Skeletal muscle tissue (tissue), 3 donors: ENCODE measurements at regions not wholly inside any gene's neighbourhood (a gene's known extent, or its start where the extent isn't known, plus 50 kb on each side); places are given as distances from the start of the nearest gene placed in this dataset.

ENCODE experiments used
- H3K27ac ChIP-seq: one replicate; pipeline ENCODE4 v1.7.0; 2013; ENCODE audit warnings: mild to moderate bottlenecking, low read depth, low read length, inconsistent platforms
- H3K27me3 ChIP-seq, 3 donors: one replicate each; pipeline ENCODE4 v1.7.0; 2013; ENCODE audit warnings: low read length in 3 of 3; ENCODE audit not compliant: control insufficient read depth in 3 of 3, insufficient read depth in 3 of 3
- H3K36me3 ChIP-seq, 3 donors: one replicate each; pipeline ENCODE4 v1.7.0; 2013; ENCODE audit warnings: low read length in 3 of 3; ENCODE audit not compliant: control insufficient read depth in 3 of 3, insufficient read depth in 3 of 3
- H3K4me1 ChIP-seq, 3 donors: one replicate each; pipeline ENCODE4 v1.7.0; 2013; ENCODE audit warnings: low read length in 3 of 3, mild to moderate bottlenecking in 3 of 3; ENCODE audit not compliant: control insufficient read depth in 3 of 3, insufficient read depth in 3 of 3
- H3K4me3 ChIP-seq, 3 donors: one replicate each; pipeline ENCODE4 v1.7.0; 2013; ENCODE audit warnings: low read length in 3 of 3
- H3K9ac ChIP-seq, 3 donors: one replicate each; pipeline ENCODE4 v1.7.0; 2013; ENCODE audit warnings: low read length in 3 of 3, mild to moderate bottlenecking in 3 of 3, moderate library complexity in 2 of 3, low read depth in 1 of 3
- H3K9me3 ChIP-seq, 3 donors: one replicate each; pipeline ENCODE4 v1.7.0; 2013; ENCODE audit warnings: low read length in 3 of 3; ENCODE audit not compliant: control insufficient read depth in 3 of 3
- donor health status: Osteomylitis.

DNA sequence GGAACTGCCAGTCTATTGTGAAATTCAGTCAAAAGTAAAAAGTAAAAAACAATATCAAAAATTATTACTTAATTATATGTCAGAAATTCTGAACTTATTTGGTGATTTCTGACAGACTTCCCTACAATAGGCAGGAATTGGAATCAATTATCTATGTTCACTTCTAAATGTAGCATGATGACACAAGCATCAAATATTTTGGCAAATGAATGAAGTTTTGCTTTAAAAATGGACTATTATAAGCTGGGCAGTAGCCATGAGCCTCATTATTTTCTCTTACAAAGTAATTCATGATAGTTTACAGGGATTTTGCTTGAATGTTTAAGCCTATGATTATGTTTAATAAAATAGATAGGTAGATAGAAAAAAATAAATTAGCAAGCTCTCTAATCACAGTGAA lies 582.6 kb downstream of the SLITRK6 start:
- Histone ChIP-seq H3K27me3 (no peaks in the 10 kb centered on the region), H3K4me3 (no peak overlapping the region), H3K27ac (no peak overlapping the region), H3K9me3 (no peaks in the 10 kb centered on the region), H3K9ac (no peak overlapping the region), H3K4me1 (no peaks in the 10 kb centered on the region), H3K36me3 (no peaks in the 10 kb centered on the region)

DNA sequence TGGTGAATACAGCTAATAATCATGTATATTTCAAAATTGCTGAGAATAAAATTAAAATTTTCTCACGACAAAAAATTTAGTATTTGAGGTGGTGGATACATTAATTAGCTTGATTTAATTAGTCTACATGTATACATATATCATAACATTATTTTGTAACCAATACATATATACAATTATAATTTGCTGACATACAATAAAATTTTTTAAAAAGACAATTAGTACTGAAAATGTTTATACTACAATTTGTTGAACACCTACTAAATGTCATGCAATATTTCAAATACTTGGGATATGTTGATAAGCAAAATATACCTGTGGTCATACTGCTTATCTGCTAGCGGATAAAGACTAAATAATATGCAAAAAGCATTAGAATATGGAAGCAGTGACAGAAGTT lies 586.5 kb downstream of the SLITRK6 start:
- H3K27ac ChIP-seq: no peak overlapping the region
- H3K9me3 ChIP-seq: no peaks in the 10 kb centered on the region
- H3K4me1 ChIP-seq: no peaks in the 10 kb centered on the region
- no peaks in the 10 kb centered on the region for H3K36me3 ChIP-seq
- H3K27me3 ChIP-seq: no peaks in the 10 kb centered on the region
- no peak overlapping the region for H3K4me3 ChIP-seq
- no peak overlapping the region for H3K9ac ChIP-seq

DNA sequence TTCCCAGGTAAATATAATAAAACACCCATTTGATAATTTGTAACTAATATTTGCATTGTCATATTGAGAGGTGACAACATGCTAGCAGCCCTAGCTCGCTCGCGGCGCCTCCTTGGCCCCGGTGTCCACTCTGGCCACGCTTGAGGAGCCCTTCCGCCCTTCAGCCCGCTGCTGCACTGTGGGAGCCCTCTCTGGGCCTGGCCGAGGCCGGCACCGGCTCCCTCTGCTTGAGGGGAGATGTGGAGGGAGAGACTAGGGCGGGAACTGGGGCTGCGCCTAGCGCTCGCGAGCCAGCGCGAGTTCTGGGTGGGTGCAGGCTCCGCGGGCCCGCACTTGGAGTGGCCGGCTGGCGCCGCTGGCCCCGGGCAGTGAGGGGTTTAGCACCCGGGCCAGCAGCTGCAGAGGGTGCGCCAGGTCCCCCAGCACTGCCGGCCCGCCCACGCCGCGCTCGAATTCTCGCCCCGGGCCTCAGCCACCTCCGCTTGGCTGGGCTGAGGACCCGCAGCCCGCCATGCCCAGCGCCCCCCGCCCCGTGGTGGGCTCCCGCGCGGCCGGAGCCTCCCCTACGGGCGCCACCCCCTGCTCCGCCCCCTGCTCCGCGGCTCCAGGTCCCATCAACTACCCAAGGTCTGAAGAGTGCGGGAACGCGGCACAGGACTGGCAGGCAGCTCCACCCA lies 594.4 kb downstream of the SLITRK6 start:
- Histone ChIP-seq H3K4me1 (no peaks in the 10 kb centered on the region), H3K36me3 (no peaks in the 10 kb centered on the region), H3K9ac (no peak overlapping the region), H3K4me3 (no peak overlapping the region), H3K9me3 (peaks cover 0 to 2% (median 0%) of the 10 kb centered on the region in 3 donors), H3K27me3 (no peaks in the 10 kb centered on the region), H3K27ac (no peak overlapping the region)

DNA sequence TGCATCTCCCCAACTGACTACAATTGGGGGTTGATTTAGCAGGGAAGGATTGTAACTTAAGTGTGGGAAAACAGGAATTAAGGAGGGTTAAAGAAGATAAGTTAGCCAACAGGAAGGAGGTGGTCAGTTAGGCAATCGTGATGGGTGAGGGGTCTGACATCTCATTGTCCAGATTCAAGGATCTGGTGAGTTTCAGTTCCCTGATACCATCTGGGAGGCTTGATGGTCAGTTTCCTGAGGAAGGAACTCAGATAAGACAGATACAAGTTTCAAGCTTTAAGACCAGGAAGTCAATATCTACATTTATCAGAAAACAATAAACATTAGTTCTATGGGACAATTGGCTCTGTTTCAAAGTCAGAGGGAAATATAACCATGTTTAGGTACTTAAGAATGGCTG lies 601.8 kb downstream of the SLITRK6 start:
- Histone ChIP-seq H3K27me3 (no peaks in the 10 kb centered on the region), H3K4me3 (no peak overlapping the region), H3K27ac (no peak overlapping the region), H3K9ac (no peak overlapping the region), H3K4me1 (no peaks in the 10 kb centered on the region), H3K36me3 (no peaks in the 10 kb centered on the region), H3K9me3 (no peaks in the 10 kb centered on the region)

DNA sequence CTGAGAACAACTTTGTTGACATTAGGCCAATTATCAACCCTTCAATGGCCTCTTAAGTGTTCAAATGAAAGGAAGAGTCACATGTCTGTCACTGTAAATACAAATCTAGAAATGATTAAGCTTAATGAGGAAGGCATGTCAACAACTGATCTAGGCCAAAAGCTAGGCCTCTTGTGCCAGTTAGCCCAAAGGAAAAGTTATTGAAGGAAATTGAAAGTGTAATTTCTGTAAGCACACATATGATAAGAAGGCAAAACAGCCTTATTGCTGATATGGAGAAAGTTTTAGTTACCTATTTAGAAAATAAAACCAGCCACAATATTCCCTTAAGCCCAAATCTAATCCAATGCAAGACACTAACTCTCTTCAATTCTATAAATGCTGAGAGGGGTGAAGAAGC lies 604.7 kb downstream of the SLITRK6 start:
- Histone ChIP-seq H3K9me3 (no peaks in the 10 kb centered on the region), H3K36me3 (no peaks in the 10 kb centered on the region), H3K27ac (no peak overlapping the region)

DNA sequence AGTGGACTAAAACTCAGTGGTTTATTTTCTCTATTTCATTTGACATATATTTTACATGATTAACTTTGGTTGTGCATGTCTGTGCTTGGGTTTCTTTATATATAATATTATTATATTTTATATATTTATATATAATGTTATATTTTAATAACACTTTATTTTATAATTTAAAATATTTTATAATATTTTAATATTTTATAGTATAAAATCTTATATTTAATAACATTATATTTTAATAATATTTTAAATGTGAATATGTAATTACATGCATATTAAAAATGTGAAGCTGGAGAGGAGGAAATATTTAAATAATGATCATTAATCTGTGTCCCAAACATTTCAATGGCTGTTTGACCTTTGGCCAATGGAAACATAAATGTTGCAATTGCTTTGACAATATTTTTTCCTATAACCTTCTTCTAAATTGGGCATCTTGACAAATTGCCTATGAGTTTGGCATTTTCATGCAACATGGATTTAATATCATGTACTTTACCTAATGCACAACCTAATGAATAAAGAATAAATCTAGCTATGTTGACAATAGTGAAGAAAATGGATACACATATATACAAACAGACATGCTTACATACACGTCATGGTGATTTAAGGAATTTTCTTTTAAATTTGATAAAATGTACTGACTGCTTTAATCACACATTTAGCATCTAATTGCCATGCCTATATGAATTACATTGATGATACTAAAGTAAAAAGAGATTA lies 607.1 kb downstream of the SLITRK6 start:
- no peaks in the 10 kb centered on the region for H3K4me1 ChIP-seq
- H3K36me3 ChIP-seq: no peaks in the 10 kb centered on the region
- no peak overlapping the region for H3K4me3 ChIP-seq
- H3K27me3 ChIP-seq: no peaks in the 10 kb centered on the region
- no peak overlapping the region for H3K9ac ChIP-seq
- no peak overlapping the region for H3K27ac ChIP-seq
- H3K9me3 ChIP-seq: no peaks in the 10 kb centered on the region

More for the DNA sequence above, 604.7 kb downstream of the SLITRK6 start:
- Histone ChIP-seq H3K9ac (no peak overlapping the region), H3K4me3 (no peak overlapping the region), H3K27me3 (no peaks in the 10 kb centered on the region), H3K4me1 (no peaks in the 10 kb centered on the region)

DNA sequence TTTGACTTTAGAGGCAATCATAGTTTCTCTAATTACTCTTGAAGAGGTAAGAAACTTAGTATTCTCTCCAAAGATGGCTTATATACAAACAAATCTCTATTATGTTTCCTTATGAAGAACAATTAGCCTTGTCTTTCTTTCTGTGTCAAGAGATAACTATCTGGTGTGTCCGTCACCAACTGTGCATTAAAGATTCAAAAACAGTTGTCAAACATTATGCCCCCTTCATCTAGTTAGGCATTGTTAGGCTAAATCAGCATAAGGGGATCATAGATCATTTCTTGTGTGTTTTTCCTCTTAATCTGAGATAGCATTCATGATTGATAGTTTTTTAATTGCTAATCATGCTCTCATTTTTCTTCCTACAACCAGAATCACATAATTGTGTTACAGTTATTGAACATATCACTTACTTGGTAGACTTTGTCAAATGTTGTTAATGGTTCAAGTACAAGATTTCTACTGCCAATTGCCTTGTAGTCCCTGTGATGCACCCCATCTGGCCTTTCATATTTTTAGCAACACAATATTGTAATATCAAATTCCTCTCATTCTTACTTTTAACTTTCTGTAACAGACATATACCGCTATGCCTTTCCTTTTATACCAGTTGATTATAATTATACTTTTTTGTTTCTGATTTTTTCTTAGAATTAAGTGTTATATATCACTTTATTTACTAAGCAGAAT lies 612.7 kb downstream of the SLITRK6 start:
- no peak overlapping the region for H3K27ac ChIP-seq
- H3K9me3 ChIP-seq: no peaks in the 10 kb centered on the region
- no peaks in the 10 kb centered on the region for H3K27me3 ChIP-seq
- H3K36me3 ChIP-seq: no peaks in the 10 kb centered on the region
- H3K4me1 ChIP-seq: no peaks in the 10 kb centered on the region
- no peak overlapping the region for H3K9ac ChIP-seq
- H3K4me3 ChIP-seq: no peak overlapping the region

DNA sequence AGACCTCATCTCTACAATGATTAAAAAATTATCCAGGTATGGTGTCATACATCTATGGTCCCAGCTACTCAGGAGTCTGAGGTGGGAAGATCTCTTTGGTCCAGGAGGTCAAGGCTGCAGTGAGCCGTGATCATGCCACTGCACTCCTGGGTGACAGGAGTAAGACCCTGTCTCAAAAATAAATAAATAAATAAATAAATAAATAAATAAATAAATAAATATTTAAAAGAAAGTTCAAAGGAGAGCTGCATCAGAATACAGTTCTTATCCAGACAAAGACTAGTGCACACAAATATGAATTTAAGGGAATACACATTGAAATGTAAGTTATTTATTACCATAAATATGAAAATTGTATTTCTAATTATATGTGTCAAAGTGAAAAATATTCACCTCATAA lies 624.9 kb downstream of the SLITRK6 start:
- no peaks in the 10 kb centered on the region for H3K27me3 ChIP-seq
- H3K9me3 ChIP-seq: peaks cover 0 to 2% (median 0%) of the 10 kb centered on the region in 3 donors
- H3K9ac ChIP-seq: no peak overlapping the region
- H3K36me3 ChIP-seq: no peaks in the 10 kb centered on the region
- H3K4me1 ChIP-seq: no peaks in the 10 kb centered on the region
- H3K27ac ChIP-seq: no peak overlapping the region
- no peak overlapping the region for H3K4me3 ChIP-seq

DNA sequence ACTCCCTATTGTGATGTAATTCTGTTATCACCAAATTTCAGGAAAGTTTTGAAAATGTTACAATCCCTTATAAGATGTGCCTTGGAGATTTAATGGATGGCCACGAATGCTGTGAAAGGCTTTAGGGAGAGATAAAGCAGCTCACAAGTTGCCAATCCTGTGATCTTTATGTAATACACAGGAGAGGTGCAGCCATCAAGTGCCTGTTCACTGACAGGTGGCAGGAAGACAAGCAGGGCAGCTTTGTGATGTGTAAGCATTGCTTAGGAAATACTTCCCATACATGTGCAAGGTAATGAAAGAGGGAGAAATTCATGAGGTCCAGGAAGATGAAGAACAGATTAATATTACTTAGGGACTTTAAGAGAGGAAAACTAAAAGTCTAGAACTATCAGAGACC lies 628.8 kb downstream of the SLITRK6 start:
- H3K4me3 ChIP-seq: no peak overlapping the region
- no peaks in the 10 kb centered on the region for H3K9me3 ChIP-seq
- no peaks in the 10 kb centered on the region for H3K36me3 ChIP-seq
- H3K27me3 ChIP-seq: no peaks in the 10 kb centered on the region
- no peak overlapping the region for H3K27ac ChIP-seq
- no peak overlapping the region for H3K9ac ChIP-seq
- H3K4me1 ChIP-seq: no peaks in the 10 kb centered on the region

DNA sequence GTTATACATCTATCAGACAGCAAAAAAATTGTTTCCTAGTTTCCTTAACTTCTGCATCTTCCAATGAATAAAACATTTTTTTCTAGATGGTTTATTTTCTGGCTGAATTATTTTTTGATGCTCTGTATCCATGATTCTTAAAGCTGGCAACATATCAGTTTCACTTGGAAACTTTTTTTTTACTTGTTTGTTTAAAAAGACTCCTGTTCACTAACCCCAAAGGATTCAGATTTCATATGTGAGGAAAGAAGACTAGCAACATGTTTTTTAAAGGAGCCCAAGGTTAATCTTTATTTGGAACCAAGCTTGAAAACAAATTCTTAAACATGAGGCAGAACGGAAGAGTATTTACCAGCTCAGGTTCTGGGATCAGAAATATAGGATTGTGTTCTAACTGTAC lies 632.3 kb downstream of the SLITRK6 start:
- Histone ChIP-seq H3K9ac (no peak overlapping the region), H3K27ac (no peak overlapping the region), H3K36me3 (no peaks in the 10 kb centered on the region), H3K4me3 (no peak overlapping the region), H3K9me3 (peaks cover 0 to 3% (median 3%) of the 10 kb centered on the region in 3 donors), H3K4me1 (no peaks in the 10 kb centered on the region), H3K27me3 (no peaks in the 10 kb centered on the region)
